ENCODE measurements at regions not wholly inside any gene's neighbourhood (a gene's known extent, or its start where the extent isn't known, plus 50 kb on each side); places are given as distances from the start of the nearest gene placed in this dataset.

GRCh38 chr1:79398501-79398900 lies 392.0 kb upstream of the ADGRL4 start:
- Mint-ChIP-seq H3K36me3 (ENCODE audit: low read depth) (no peaks in the 10 kb centered on the region), H3K9me3 (peaks cover 7% of the 10 kb centered on the region), H3K4me3 (no peak overlapping the region), H3K4me1 (no peaks in the 10 kb centered on the region), H3K27ac (no peak overlapping the region), H3K27me3 (no peaks in the 10 kb centered on the region)
- POLR2A ChIA-PET: no interaction called here
- ATAC-seq (ENCODE audit: low read depth) (no peak), DNase-seq (no peak)
- intact Hi-C loops (cut with micrococcal nuclease): no loop called here
- no peak for TF ChIP-seq CTCF (IDR thresholded peaks at IDR 0.05)
- CTCF ChIA-PET: no interaction called here

GRCh38 chr1:79396901-79397300 lies 390.4 kb upstream of the ADGRL4 start:
- Mint-ChIP-seq H3K27ac (no peak overlapping the region), H3K36me3 (ENCODE audit: low read depth) (no peaks in the 10 kb centered on the region), H3K27me3 (no peaks in the 10 kb centered on the region), H3K4me1 (no peaks in the 10 kb centered on the region), H3K9me3 (peaks cover 7% of the 10 kb centered on the region), H3K4me3 (no peak overlapping the region)
- ATAC-seq (ENCODE audit: low read depth): no peak
- no peak for TF ChIP-seq CTCF (IDR thresholded peaks at IDR 0.05)
- intact Hi-C loops (cut with micrococcal nuclease): no loop called here
- POLR2A ChIA-PET: no interaction called here
- CTCF ChIA-PET: no interaction called here
- no peak for DNase-seq

GRCh38 chr1:79388694-79389361 lies 382.3 kb upstream of the ADGRL4 start:
- Mint-ChIP-seq H3K36me3 (ENCODE audit: low read depth) (no peaks in the 10 kb centered on the region), H3K4me3 (no peak overlapping the region), H3K4me1 (no peaks in the 10 kb centered on the region), H3K27me3 (no peaks in the 10 kb centered on the region), H3K27ac (no peak overlapping the region), H3K9me3 (peaks cover 2% of the 10 kb centered on the region)
- intact Hi-C loops (cut with micrococcal nuclease): no loop called here
- ChIA-PET CTCF (no interaction called here), POLR2A (no interaction called here)
- ATAC-seq (ENCODE audit: low read depth) (no peak), DNase-seq (no peak)
- no peak for TF ChIP-seq CTCF (IDR thresholded peaks at IDR 0.05)

GRCh38 chr1:79386730-79387129 lies 380.2 kb upstream of the ADGRL4 start:
- ATAC-seq (ENCODE audit: low read depth) (no peak), DNase-seq (no peak)
- H3K27ac Mint-ChIP-seq: no peak overlapping the region
- H3K4me1 Mint-ChIP-seq: no peaks in the 10 kb centered on the region
- ChIA-PET POLR2A (no interaction called here), CTCF (no interaction called here)
- no peak for TF ChIP-seq CTCF (IDR thresholded peaks at IDR 0.05)
- intact Hi-C loops (cut with micrococcal nuclease): no loop called here
- H3K9me3 Mint-ChIP-seq: peaks cover 2% of the 10 kb centered on the region
- no peaks in the 10 kb centered on the region for H3K36me3 Mint-ChIP-seq (ENCODE audit: low read depth)
- no peak overlapping the region for H3K4me3 Mint-ChIP-seq
- no peaks in the 10 kb centered on the region for H3K27me3 Mint-ChIP-seq

- no peak for TF ChIP-seq CTCF (IDR thresholded peaks at IDR 0.05)
- Mint-ChIP-seq H3K4me3 (no peak overlapping the region), H3K36me3 (ENCODE audit: low read depth) (no peaks in the 10 kb centered on the region), H3K4me1 (no peaks in the 10 kb centered on the region), H3K27ac (no peak overlapping the region), H3K27me3 (no peaks in the 10 kb centered on the region), H3K9me3 (no peaks in the 10 kb centered on the region)
- POLR2A ChIA-PET: no interaction called here
- ATAC-seq (ENCODE audit: low read depth): no peak
- no peak for DNase-seq
- CTCF ChIA-PET: no interaction called here
- intact Hi-C loops (cut with micrococcal nuclease): no loop called here
These were observed 373.5 kb upstream of the ADGRL4 start for GRCh38 chr1:79380078-79380477.
